ENCODE measurements at regions not wholly inside any gene's neighbourhood (a gene's known extent, or its start where the extent isn't known, plus 50 kb on each side); places are given as distances from the start of the nearest gene placed in this dataset.
"Not testable (repeated sequence)": the region's sequence is repeated elsewhere in the genome, so short reads cannot be mapped to it uniquely, and the experiment has no call there.

DNA sequence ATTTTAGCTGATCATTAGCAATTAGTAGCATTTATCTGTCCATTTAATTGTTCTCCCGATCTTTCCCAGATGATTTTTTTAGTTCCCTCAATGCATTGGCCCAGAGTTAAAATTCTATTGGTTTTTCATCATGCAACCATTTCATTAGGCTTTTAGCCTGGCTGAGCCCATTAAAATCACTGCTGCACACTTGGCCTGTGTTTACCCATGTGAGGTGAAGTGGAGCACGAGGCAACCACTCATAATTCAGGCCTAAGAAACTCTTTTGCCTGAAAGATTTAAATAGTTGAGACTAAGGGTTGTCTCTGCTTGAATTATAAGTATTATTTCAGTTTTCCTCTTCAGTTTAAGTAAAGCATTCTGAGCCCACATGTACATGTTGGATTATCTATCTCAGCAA, 889.0 kb upstream of the ADGRL4 start:
- ATAC-seq: no peak
- BruUV-seq (replicated peaks): no TSS peak
- in situ Hi-C loops (cut with HindIII; ENCODE audit: low pct_unique_long_range_greater_than_20kb, low sequenced_read_pairs) (no loop called here), intact Hi-C loops (cut with micrococcal nuclease; ENCODE audit: unreplicated experiment) (no loop called here)
- no peak for TF ChIP-seq SIN3A (IDR thresholded peaks at IDR 0.05; ENCODE audit: borderline replicate concordance, insufficient read depth, low read depth, low read length)
- no peak for TF ChIP-seq CTCF (IDR thresholded peaks at IDR 0.05)
- Histone ChIP-seq H3K9me3 (ENCODE audit: control insufficient read depth, insufficient read depth, low read depth, low read length) (no peaks in the 10 kb centered on the region), H3K4me3 (ENCODE audit: low read depth in 2 of 2, low read length in 2 of 2) (no peak overlapping the region), H3K27me3 (ENCODE audit: control insufficient read depth, insufficient read depth, low read length) (no peaks in the 10 kb centered on the region), H3K36me3 (ENCODE audit: control insufficient read depth, insufficient read depth, low read length) (no peaks in the 10 kb centered on the region), H3K4me1 (ENCODE audit: control insufficient read depth, insufficient read depth, low read length) (no peaks in the 10 kb centered on the region), H3K27ac (ENCODE audit: low read length) (no peak overlapping the region)
- ChIA-PET POLR2A (no interaction called here), CTCF (no interaction called here)
- no peak for DNase-seq (ENCODE audit: low read depth, low spot score)

DNA sequence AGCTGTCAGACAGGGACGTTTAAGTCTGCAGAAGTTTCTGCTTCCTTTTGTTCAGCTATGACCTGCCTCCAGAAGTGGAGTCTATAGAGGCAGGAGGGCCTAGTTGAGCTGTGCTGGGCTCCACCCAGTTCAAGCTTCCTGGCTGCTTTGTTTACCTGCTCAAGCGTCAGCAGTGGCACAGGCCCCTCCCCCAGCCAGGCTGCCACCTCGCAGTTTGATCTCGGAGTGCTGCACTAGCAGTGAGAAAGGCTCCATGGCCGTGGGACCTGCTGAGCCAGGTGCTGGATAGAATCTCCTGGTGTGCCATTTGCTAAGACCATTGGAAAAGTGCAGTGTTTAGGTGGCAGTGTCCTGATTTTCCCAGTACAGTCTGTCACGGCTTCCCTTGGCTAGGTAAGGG, 887.6 kb upstream of the ADGRL4 start:
- POLR2A ChIA-PET; H3K4me3 ChIP-seq (ENCODE audit: low read depth in 2 of 2, low read length in 2 of 2); in situ Hi-C loops (cut with HindIII; ENCODE audit: low pct_unique_long_range_greater_than_20kb, low sequenced_read_pairs); H3K9me3 ChIP-seq (ENCODE audit: control insufficient read depth, insufficient read depth, low read depth, low read length); H3K4me1 ChIP-seq (ENCODE audit: control insufficient read depth, insufficient read depth, low read length); ATAC-seq; H3K36me3 ChIP-seq (ENCODE audit: control insufficient read depth, insufficient read depth, low read length); DNase-seq (ENCODE audit: low read depth, low spot score); BruUV-seq (replicated peaks); CTCF ChIA-PET; H3K27me3 ChIP-seq (ENCODE audit: control insufficient read depth, insufficient read depth, low read length); H3K27ac ChIP-seq (ENCODE audit: low read length); intact Hi-C loops (cut with micrococcal nuclease; ENCODE audit: unreplicated experiment): not testable (repeated sequence)

DNA sequence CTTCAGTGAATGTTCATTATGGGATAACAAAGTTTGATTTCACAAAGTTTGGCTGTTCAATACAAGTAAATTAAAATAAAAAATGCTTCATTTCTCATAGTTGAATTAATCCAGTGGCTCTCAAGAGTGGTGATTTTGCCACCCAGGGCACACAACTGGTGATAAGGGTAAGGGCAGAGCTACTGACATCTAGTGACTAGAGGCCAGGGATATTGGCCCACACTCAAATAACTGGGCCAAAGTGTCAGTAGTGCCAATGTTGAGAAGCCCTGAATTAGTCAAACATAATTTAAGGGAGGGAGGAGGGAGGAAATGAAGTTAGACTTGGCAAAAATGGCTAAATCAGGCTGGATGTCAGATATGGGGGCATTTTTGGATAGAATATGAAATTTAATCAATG, 880.5 kb upstream of the ADGRL4 start:
- no peaks in the 10 kb centered on the region for H3K4me1 ChIP-seq (ENCODE audit: control insufficient read depth, insufficient read depth, low read length)
- DNase-seq (ENCODE audit: low read depth, low spot score) (no peak), ATAC-seq (no peak)
- TF ChIP-seq TCF7L2 (IDR thresholded peaks at IDR 0.05; ENCODE audit: low read depth, low read length) (no peak), REST (IDR thresholded peaks at IDR 0.05; ENCODE audit: insufficient read depth in 1 of 2, low read depth in 2 of 2, low read length in 1 of 2) (no peak), POLR2AphosphoS5 (IDR thresholded peaks at IDR 0.05; ENCODE audit: low read depth, low read length) (no peak), CTCF (IDR thresholded peaks at IDR 0.05) (no peak), SIN3A (IDR thresholded peaks at IDR 0.05; ENCODE audit: borderline replicate concordance, insufficient read depth, low read depth, low read length) (no peak)
- intact Hi-C loops (cut with micrococcal nuclease; ENCODE audit: unreplicated experiment): no loop called here
- CTCF ChIA-PET: no interaction called here
- in situ Hi-C loops (cut with HindIII; ENCODE audit: low pct_unique_long_range_greater_than_20kb, low sequenced_read_pairs): no loop called here
- H3K9me3 ChIP-seq (ENCODE audit: control insufficient read depth, insufficient read depth, low read depth, low read length): no peaks in the 10 kb centered on the region
- no peak overlapping the region for H3K27ac ChIP-seq (ENCODE audit: low read length)
- BruUV-seq (replicated peaks): no TSS peak
- POLR2A ChIA-PET: no interaction called here
- no peak overlapping the region for H3K4me3 ChIP-seq (ENCODE audit: low read depth in 2 of 2, low read length in 2 of 2)
- H3K36me3 ChIP-seq (ENCODE audit: control insufficient read depth, insufficient read depth, low read length): no peaks in the 10 kb centered on the region
- no peaks in the 10 kb centered on the region for H3K27me3 ChIP-seq (ENCODE audit: control insufficient read depth, insufficient read depth, low read length)

Measured in Panc1 (cell line).